Mucosa of descending colon (tissue), 3 donors: ENCODE measurements at regions not wholly inside any gene's neighbourhood (a gene's known extent, or its start where the extent isn't known, plus 50 kb on each side); places are given as distances from the start of the nearest gene placed in this dataset.

ENCODE experiments used
- ATAC-seq: fragments of 200-7000 bp; cut with Tn5 transposase; one replicate; pipeline ENCODE4 v1.9.1; 2020; ENCODE audit warnings: mild to moderate bottlenecking, moderate library complexity
- DNase-seq, 3 donors: peaks; one replicate each; pipeline ENCODE4 v3.0.0-alpha.2; 2020
- H3K36me3 ChIP-seq: fragments of 200-600 bp; one replicate; pipeline ENCODE4 v1.8.0; 2021; ENCODE audit warnings: low read depth, mild to moderate bottlenecking
- H3K4me1 ChIP-seq: fragments of 200-600 bp; one replicate; pipeline ENCODE4 v1.8.0; 2021; ENCODE audit warnings: low read depth, mild to moderate bottlenecking
- H3K4me3 ChIP-seq: fragments of 200-600 bp; one replicate; pipeline ENCODE4 v1.8.0; 2021; ENCODE audit warnings: mild to moderate bottlenecking
- H3K9me3 ChIP-seq: fragments of 200-600 bp; one replicate; pipeline ENCODE4 v1.8.0; 2021; ENCODE audit warnings: mild to moderate bottlenecking
- CTCF ChIP-seq: fragments of 200-600 bp; IDR thresholded peaks from one replicate; pipeline ENCODE4 v1.8.0; 2022; ENCODE audit warnings: antibody characterized with exemption, mild to moderate bottlenecking
- intact Hi-C, 2 donors: fragments of 100-400 bp; cut with DNase I in 1 of 2; cut with micrococcal nuclease in 1 of 2; formaldehyde crosslinking; loops; one replicate each; pipeline versions ENCODE4 v1.11.0 to v1.11.1; 2022; cut with DNase I, micrococcal nuclease
- donor health status: DM: no; HTN: no; CAD: no; lungs with moderate emphysema.
- donor health status: DM: no; HTN: no; CAD: no.
- donor health status: DM: no; HTN: yes; CAD: no.

DNA sequence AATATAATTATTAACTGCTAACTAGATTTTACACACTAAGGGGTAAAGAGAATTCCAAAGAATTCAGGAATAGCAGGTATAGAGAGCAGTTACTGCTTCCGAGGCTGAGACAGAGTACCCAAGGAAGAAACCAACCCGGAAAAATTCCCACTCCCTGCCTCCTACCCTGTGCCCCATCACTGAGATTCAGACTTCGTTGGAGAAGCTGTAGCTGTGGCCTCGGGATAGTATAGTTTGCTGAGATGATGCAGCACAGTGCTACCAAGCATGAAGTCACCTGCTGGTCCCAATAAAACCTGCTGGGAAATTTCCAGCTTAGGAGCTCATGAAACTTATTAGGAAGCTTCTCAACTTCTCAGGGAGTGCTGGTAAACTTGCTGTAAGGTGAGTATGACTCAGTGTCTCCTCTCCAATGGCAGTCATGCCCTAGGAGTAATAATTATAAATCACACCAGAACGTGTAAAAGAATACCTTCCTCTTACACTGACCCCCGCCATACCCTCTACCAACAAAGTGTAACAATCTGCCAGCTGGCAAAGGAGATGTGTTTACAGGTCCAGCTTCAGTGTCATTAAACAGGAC lies 215.2 kb upstream of the ROBO2 start:
- intact Hi-C loops = no loop called here
- Histone ChIP-seq H3K4me1 (peaks cover 6% of the 10 kb centered on the region), H3K36me3 (no peaks in the 10 kb centered on the region), H3K9me3 (no peaks in the 10 kb centered on the region), H3K4me3 (no peak overlapping the region)
- DNase-seq = no peak
- ATAC-seq = peak; percentile 42
- no peak for TF ChIP-seq CTCF

DNA sequence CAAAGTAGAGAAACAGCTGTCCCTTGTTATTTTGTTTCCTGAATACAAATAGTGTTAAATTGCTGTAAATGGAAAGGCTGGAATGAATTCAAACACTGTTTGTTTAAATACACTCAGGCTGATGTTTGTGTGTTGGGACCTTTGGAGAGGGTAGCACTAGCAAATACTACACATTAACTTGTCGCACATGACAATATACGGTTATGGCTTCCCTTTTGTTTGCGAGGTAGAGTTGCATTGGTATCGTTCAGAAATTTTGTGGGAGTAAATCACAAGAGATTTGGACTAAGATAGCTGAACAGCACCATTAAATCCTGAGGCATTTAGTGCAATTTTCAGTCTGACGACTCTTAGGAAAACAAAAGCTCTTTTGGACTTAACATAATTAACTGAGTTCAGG lies 213.0 kb upstream of the ROBO2 start:
- ATAC-seq = no peak
- no peak for TF ChIP-seq CTCF
- H3K36me3 ChIP-seq = no peaks in the 10 kb centered on the region
- DNase-seq = no peak
- H3K9me3 ChIP-seq = no peaks in the 10 kb centered on the region
- H3K4me3 ChIP-seq = no peak overlapping the region
- H3K4me1 ChIP-seq = peaks cover 6% of the 10 kb centered on the region
- intact Hi-C loops = no loop called here

DNA sequence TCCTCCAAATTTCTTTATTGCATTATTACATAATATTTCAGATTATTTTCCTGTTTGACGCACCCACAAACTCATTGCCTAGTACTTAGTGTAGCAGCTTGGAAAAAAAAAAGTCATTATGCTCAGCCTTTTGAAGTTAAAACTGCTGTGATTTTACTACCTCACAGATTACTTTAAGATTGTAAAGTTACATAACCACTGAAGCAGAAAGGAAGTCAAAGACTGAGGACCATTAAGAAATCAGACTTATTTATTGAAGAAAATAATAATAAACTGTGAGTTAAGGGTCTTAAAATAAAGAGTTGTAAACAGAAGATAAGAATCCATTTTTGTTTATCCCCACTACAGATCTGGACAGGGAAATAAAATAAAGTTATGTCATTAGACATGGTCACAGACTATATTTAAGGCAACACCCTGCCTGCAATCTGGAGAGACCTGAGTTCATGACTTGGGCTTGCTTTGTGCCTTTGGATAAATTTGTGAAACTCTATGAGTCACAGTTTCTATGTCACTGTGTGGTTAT lies 212.1 kb upstream of the ROBO2 start:
- intact Hi-C loops = no loop called here
- Histone ChIP-seq H3K36me3 (no peaks in the 10 kb centered on the region), H3K4me3 (no peak overlapping the region), H3K9me3 (no peaks in the 10 kb centered on the region), H3K4me1 (peaks cover 6% of the 10 kb centered on the region)
- DNase-seq = no peak
- no peak for TF ChIP-seq CTCF
- peak; percentile 65 for ATAC-seq

DNA sequence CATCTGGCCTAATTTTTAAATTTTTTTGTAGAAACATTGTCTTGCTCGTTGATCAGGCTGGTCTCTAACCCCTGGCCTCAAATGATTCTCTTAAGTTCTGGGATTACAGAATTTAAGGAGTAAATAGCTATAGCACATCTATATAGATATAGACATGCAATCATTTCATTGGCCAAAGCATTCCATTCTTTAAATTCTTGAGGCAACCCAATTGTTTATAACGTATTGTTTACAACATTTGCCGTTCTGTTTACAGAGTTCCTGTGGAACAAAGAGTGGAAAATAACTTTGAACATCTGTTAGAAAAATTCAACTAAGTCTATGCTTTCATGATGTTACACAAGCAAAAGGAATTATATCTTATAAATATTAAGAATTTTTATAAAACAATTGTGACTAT lies 205.2 kb upstream of the ROBO2 start:
- H3K9me3 ChIP-seq = no peaks in the 10 kb centered on the region
- ATAC-seq (no peak), DNase-seq (no peak)
- no peak for TF ChIP-seq CTCF
- no peaks in the 10 kb centered on the region for H3K4me1 ChIP-seq
- H3K36me3 ChIP-seq = no peaks in the 10 kb centered on the region
- intact Hi-C loops = no loop called here
- H3K4me3 ChIP-seq = no peak overlapping the region

DNA sequence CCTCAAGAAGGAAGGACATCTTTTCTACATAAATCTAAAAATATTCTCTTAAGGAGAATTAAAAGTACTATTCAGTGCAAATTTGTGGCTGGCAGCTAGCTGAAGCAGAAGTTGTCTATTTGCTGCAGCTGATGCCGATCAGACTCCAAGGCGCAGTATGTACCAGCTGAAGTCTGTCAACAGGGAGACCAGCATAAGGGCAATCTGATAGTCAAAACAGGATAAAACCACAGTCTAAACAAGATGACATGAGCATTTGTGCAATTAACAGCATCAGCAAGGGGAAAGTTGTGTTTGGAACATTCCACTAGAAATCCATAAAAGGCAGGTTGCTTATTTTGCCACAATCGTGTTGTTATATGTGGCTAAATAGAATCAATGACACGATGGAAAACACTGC lies 198.2 kb upstream of the ROBO2 start:
- TF ChIP-seq CTCF = no peak
- no peaks in the 10 kb centered on the region for H3K36me3 ChIP-seq
- intact Hi-C loops = no loop called here
- no peaks in the 10 kb centered on the region for H3K9me3 ChIP-seq
- no peak for DNase-seq
- no peak for ATAC-seq
- no peaks in the 10 kb centered on the region for H3K4me1 ChIP-seq
- no peak overlapping the region for H3K4me3 ChIP-seq

DNA sequence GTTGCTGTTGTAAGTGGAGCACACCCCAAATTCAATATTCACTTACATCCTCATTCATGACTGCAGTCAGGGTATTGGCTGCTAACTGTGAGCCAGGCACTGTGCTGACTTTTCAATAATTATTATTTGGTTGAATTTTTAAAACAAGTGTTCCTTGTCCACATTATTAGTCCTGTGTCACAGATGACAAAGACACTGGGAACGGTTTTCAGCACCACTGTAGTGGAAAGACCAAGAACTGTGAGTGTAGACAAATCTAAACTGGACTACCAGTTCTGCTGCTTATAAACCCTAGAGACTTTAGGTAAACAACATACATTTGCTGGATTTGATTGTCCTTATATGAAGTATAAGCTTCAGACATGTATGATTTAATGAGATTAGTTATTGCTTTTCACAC lies 197.7 kb upstream of the ROBO2 start:
- ATAC-seq = no peak
- Histone ChIP-seq H3K4me1 (no peaks in the 10 kb centered on the region), H3K9me3 (no peaks in the 10 kb centered on the region), H3K36me3 (no peaks in the 10 kb centered on the region), H3K4me3 (no peak overlapping the region)
- TF ChIP-seq CTCF = no peak
- intact Hi-C loops = no loop called here
- DNase-seq = no peak
